B cell (primary cell): ENCODE measurements at regions not wholly inside any gene's neighbourhood (a gene's known extent, or its start where the extent isn't known, plus 50 kb on each side); places are given as distances from the start of the nearest gene placed in this dataset.

Experiments used
- ATAC-seq: fragments of 200-7000 bp; cut with Tn5 transposase; one replicate; pipeline ENCODE4 v1.10.0; 2021; ENCODE audit warnings: low read depth, mild to moderate bottlenecking, moderate number of reproducible peaks, moderate library complexity
- CTCF ChIA-PET: fragments of 350-600 bp; sonication (Branson Sonifier 250); formaldehyde crosslinking; loops from one replicate; lab custom pipeline; 2021; ENCODE audit warnings: antibody characterized with exemption, inconsistent platforms; lab: Charles Lee
- POLR2A ChIA-PET: fragments of 350-600 bp; sonication (Branson Sonifier 250); formaldehyde crosslinking; loops from one replicate; lab custom pipeline; 2021; ENCODE audit warnings: antibody characterized with exemption; lab: Charles Lee
- DNase-seq: peaks from one replicate; pipeline ENCODE4 v3.0.0; 2013
- H2AFZ ChIP-seq: 2 replicates; pipeline ENCODE4 v1.6.1; 2012; ENCODE audit warnings: mild to moderate bottlenecking, low read depth, low read length; ENCODE audit not compliant: insufficient read depth, poor library complexity, severe bottlenecking
- H3K27ac ChIP-seq, 2 donors: 1 replicate in 1 of 2; 2 replicates in 1 of 2; pipeline ENCODE4 v1.5.1; 2012 to 2013; ENCODE audit warnings: low read length in 2 of 2, mild to moderate bottlenecking in 2 of 2, moderate library complexity in 1 of 2
- H3K27me3 ChIP-seq, 4 experiments: fragments of 200-600 bp in 1 of 4; sonication (generic) in 1 of 4; replicated peaks in 1 of 4; 1 replicate in 2 of 4; 2 replicates in 2 of 4; pipeline versions ENCODE4 v1.6.1 to v1.7.0; 2013 to 2016; ENCODE audit warnings: low read length in 3 of 4, mild to moderate bottlenecking in 2 of 4, mixed read lengths in 1 of 4, moderate library complexity in 1 of 4; ENCODE audit not compliant: insufficient read depth in 4 of 4, control insufficient read depth in 3 of 4; ENCODE audit errors: control extremely low read depth in 1 of 4
- H3K36me3 ChIP-seq, 2 experiments: replicated peaks in 1 of 2; 1 replicate in 1 of 2; 2 replicates in 1 of 2; pipeline versions ENCODE4 v1.6.1 to v1.7.1; 2013; ENCODE audit warnings: low read length in 1 of 2; ENCODE audit not compliant: insufficient read depth in 2 of 2, control insufficient read depth in 1 of 2; ENCODE audit errors: control extremely low read depth in 1 of 2, extremely low read depth in 1 of 2
- H3K4me1 ChIP-seq, 2 donors: fragments of 200-600 bp in 1 of 2; sonication (generic) in 1 of 2; 1 replicate in 1 of 2; 2 replicates in 1 of 2; pipeline versions ENCODE4 v1.5.1 to v1.6.1; 2013 to 2017; ENCODE audit warnings: low read length in 2 of 2; ENCODE audit not compliant: control insufficient read depth in 2 of 2, insufficient read depth in 2 of 2
- H3K4me2 ChIP-seq: replicated peaks from 2 replicates; pipeline ENCODE3; 2012; ENCODE audit warnings: mild to moderate bottlenecking, low read depth, low read length; ENCODE audit not compliant: poor library complexity, severe bottlenecking
- H3K4me3 ChIP-seq, 5 experiments: fragments of 200-600 bp in 1 of 5; sonication (generic) in 1 of 5; 1 replicate in 3 of 5; 2 replicates in 2 of 5; pipeline versions ENCODE4 v1.5.1 to v1.7.0; 2011 to 2016; ENCODE audit warnings: low read length in 4 of 5, mild to moderate bottlenecking in 4 of 5, low read depth in 2 of 5, control low read depth in 1 of 5, moderate library complexity in 1 of 5; ENCODE audit not compliant: insufficient read depth in 1 of 5; ENCODE audit errors: control extremely low read depth in 1 of 5, extremely low read depth in 1 of 5
- H3K79me2 ChIP-seq: fragments of 200-600 bp; sonication (generic); one replicate; pipeline ENCODE4 v1.6.0; 2016; ENCODE audit warnings: low read length; ENCODE audit not compliant: control insufficient read depth, insufficient read depth
- H3K9ac ChIP-seq: fragments of 200-600 bp; sonication (generic); 2 replicates; pipeline ENCODE4 v1.6.1; 2017; ENCODE audit warnings: mild to moderate bottlenecking, low read length, moderate library complexity
- H3K9me3 ChIP-seq, 3 donors: one replicate each; pipeline versions ENCODE4 v1.6.1 to v1.7.1; 2013; ENCODE audit warnings: low read length in 2 of 3; ENCODE audit not compliant: control insufficient read depth in 2 of 3, insufficient read depth in 1 of 3; ENCODE audit errors: control extremely low read depth in 1 of 3
- H4K20me1 ChIP-seq: 2 replicates; pipeline ENCODE4 v1.6.0; 2012; ENCODE audit warnings: mild to moderate bottlenecking, low read length; ENCODE audit not compliant: insufficient read depth, control insufficient read depth, poor library complexity, severe bottlenecking
- H3K27ac Mint-ChIP-seq: one replicate; pipeline ENCODE4 v1.8.0; 2021; ENCODE audit warnings: mixed read lengths
- H3K27me3 Mint-ChIP-seq: one replicate; pipeline ENCODE4 v1.8.0; 2021; ENCODE audit warnings: mixed read lengths
- H3K4me1 Mint-ChIP-seq: one replicate; pipeline ENCODE4 v1.8.0; 2021; ENCODE audit warnings: mixed read lengths
- H3K4me3 Mint-ChIP-seq: one replicate; pipeline ENCODE4 v1.8.0; 2021; ENCODE audit warnings: mixed read lengths
- H3K9me3 Mint-ChIP-seq: one replicate; pipeline ENCODE4 v1.8.0; 2022; ENCODE audit warnings: mixed read lengths; ENCODE audit not compliant: insufficient read depth
- CTCF ChIP-seq: fragments of 200-600 bp; IDR thresholded peaks from one replicate; pipeline ENCODE4 v1.8.0; 2022; ENCODE audit warnings: antibody characterized with exemption, mild to moderate bottlenecking
- EZH2 ChIP-seq: IDR thresholded peaks from 2 replicates; pipeline ENCODE4 v1.6.1; 2012; ENCODE audit warnings: borderline replicate concordance, low read depth, mild to moderate bottlenecking, moderate library complexity, low read length; ENCODE audit not compliant: insufficient read depth, poor library complexity, severe bottlenecking
- WGBS: methylation state at CpG from one replicate; pipeline ENCODE4 v1.1.5; 2013; ENCODE audit warnings: missing lambda C conversion rate; ENCODE audit not compliant: insufficient coverage; 5-methylcytosine and 5-hydroxymethylcytosine counted together
- intact Hi-C: fragments of 100-400 bp; cut with micrococcal nuclease; formaldehyde crosslinking; loops from one replicate; pipeline ENCODE4 v1.10.0; 2022

GRCh38 chr1:217180443-217180842 lies 450.4 kb downstream of the GPATCH2 start:
- Mint-ChIP-seq H3K4me1 (no peaks in the 10 kb centered on the region), H3K27me3 (no peaks in the 10 kb centered on the region), H3K4me3 (no peak overlapping the region), H3K27ac (no peak overlapping the region), H3K9me3 (no peaks in the 10 kb centered on the region)
- Histone ChIP-seq H2AFZ (no peak overlapping the region), H4K20me1 (no peaks in the 10 kb centered on the region), H3K4me2 (no peak overlapping the region), H3K4me1 (no peaks in the 10 kb centered on the region), H3K36me3 (no peaks in the 10 kb centered on the region), H3K27ac (no peak overlapping the region), H3K79me2 (no peaks in the 10 kb centered on the region), H3K27me3 (no peaks in the 10 kb centered on the region), H3K9ac (no peak overlapping the region), H3K4me3 (no peak overlapping the region), H3K9me3 (no peaks in the 10 kb centered on the region)
- ChIA-PET CTCF (no interaction called here), POLR2A (no interaction called here)
- intact Hi-C loops = no loop called here
- DNase-seq (no peak), ATAC-seq (no peak)
- WGBS = 96% methylated on average over 3 of the region's 4 CpGs
- TF ChIP-seq EZH2 = no peak
- TF ChIP-seq CTCF = no peak

GRCh38 chr1:217164403-217164802 lies 441.2 kb upstream of the ESRRG start:
- CTCF ChIA-PET = no interaction called here
- Histone ChIP-seq H3K27me3 (no peaks in the 10 kb centered on the region), H3K79me2 (no peaks in the 10 kb centered on the region), H3K27ac (no peak overlapping the region), H3K4me1 (no peaks in the 10 kb centered on the region), H3K4me3 (no peak overlapping the region), H3K9ac (no peak overlapping the region), H3K36me3 (no peaks in the 10 kb centered on the region), H3K9me3 (no peaks in the 10 kb centered on the region), H4K20me1 (no peaks in the 10 kb centered on the region), H2AFZ (no peak overlapping the region), H3K4me2 (no peak overlapping the region)
- no CpG with 5 or more reads among the region's 4 CpGs for WGBS
- intact Hi-C loops = no loop called here
- Mint-ChIP-seq H3K4me1 (no peaks in the 10 kb centered on the region), H3K27ac (no peak overlapping the region), H3K9me3 (no peaks in the 10 kb centered on the region), H3K27me3 (peaks cover 7% of the 10 kb centered on the region), H3K4me3 (no peak overlapping the region)
- POLR2A ChIA-PET = no interaction called here
- ATAC-seq (no peak), DNase-seq (no peak)
- TF ChIP-seq EZH2 = no peak
- no peak for TF ChIP-seq CTCF
